Erythroblast (primary cell): ENCODE measurements at regions not wholly inside any gene's neighbourhood (a gene's known extent, or its start where the extent isn't known, plus 50 kb on each side); places are given as distances from the start of the nearest gene placed in this dataset.

ENCODE experiments used
- GATA1 ChIP-seq: IDR thresholded peaks from 2 replicates; pipeline ENCODE4 v1.6.1; 2011; ENCODE audit warnings: low read depth, mild to moderate bottlenecking, control low read depth, low read length, moderate library complexity
- POLR2A ChIP-seq: IDR thresholded peaks from 2 replicates; pipeline ENCODE4 v1.6.1; 2011; ENCODE audit warnings: mild to moderate bottlenecking, low read length

GRCh38 chr9:71302776-71303175 lies 181.4 kb upstream of the TRPM3 start:
- TF ChIP-seq POLR2A (no peak), GATA1 (no peak)
